ENCODE measurements at regions not wholly inside any gene's neighbourhood (a gene's known extent, or its start where the extent isn't known, plus 50 kb on each side); places are given as distances from the start of the nearest gene placed in this dataset.

- no peak for TF ChIP-seq PURB (CRISPR knock-in tag; IDR thresholded peaks at IDR 0.05; ENCODE audit: low read depth)
- TF ChIP-seq DPF2 (IDR thresholded peaks at IDR 0.05) = no peak
- no peak for TF ChIP-seq CAMTA2 (CRISPR knock-in tag; conservative IDR thresholded peaks at IDR 0.05)
- no peak for TF ChIP-seq KDM1A (IDR thresholded peaks at IDR 0.05)
Measured at GRCh38 chr14:36066636-36067035, 109.9 kb downstream of the PTCSC3 start (continued).

- Histone ChIP-seq H3K27ac (ENCODE audit: extremely low read depth, low read depth, low read length) (no peak overlapping the region), H3K4me1 (replicated peaks in 1 of 2; ENCODE audit: control insufficient read depth in 2 of 2, insufficient read depth in 2 of 2, low read length in 2 of 2) (no peaks in the 10 kb centered on the region), H4K20me1 (replicated peaks; ENCODE audit: control insufficient read depth, insufficient read depth, low read length) (no peaks in the 10 kb centered on the region; the same call in 1 of the 2 replicates), H3K36me3 (ENCODE audit: control insufficient read depth, insufficient read depth, low read length) (no peaks in the 10 kb centered on the region), H3K4me2 (ENCODE audit: insufficient read depth, low read length) (no peak overlapping the region), H3K9me3 (replicated peaks; ENCODE audit: control insufficient read depth, insufficient read depth, low read depth, low read length) (no peaks in the 10 kb centered on the region), H2AFZ (ENCODE audit: low read depth, low read length) (no peak overlapping the region), H3K9me1 (ENCODE audit: control insufficient read depth, insufficient read depth, low read length) (no peaks in the 10 kb centered on the region), H3K4me3 (no peak overlapping the region), H3K79me2 (ENCODE audit: control insufficient read depth, insufficient read depth, low read length) (no peaks in the 10 kb centered on the region), H3K9ac (ENCODE audit: insufficient read depth in 1 of 2, low read depth in 2 of 2, low read length in 2 of 2) (no peak overlapping the region), H3K27me3 (ENCODE audit: control insufficient read depth in 2 of 2, insufficient read depth in 2 of 2, low read length in 2 of 2) (no peaks in the 10 kb centered on the region)
- CTCF ChIA-PET (ENCODE audit: low intra/inter-chr PET ratio) = no interaction called here
- 0% methylated on average over 3 of the region's 3 CpGs for WGBS (ENCODE audit: insufficient coverage, low coverage, missing lambda C conversion rate)
- intact Hi-C loops (cut with micrococcal nuclease) = loop anchor here (5.0 kb wide), 1 partner anchor 306 kb away; no protein-coding TSS in a partner anchor
- TF ChIP-seq ADNP (tag; IDR thresholded peaks at IDR 0.05) (no peak), ZEB2 (IDR thresholded peaks at IDR 0.05) (no peak), STAT6 (CRISPR knock-in tag; IDR thresholded peaks at IDR 0.05) (no peak), TAF9B (IDR thresholded peaks at IDR 0.05; ENCODE audit: partially characterized antibody) (no peak), GATAD2B (IDR thresholded peaks at IDR 0.05; ENCODE audit: borderline replicate concordance) (no peak), ATF2 (CRISPR knock-in tag; IDR thresholded peaks at IDR 0.05) (no peak), SOX6 (IDR thresholded peaks at IDR 0.05) (no peak), BCOR (IDR thresholded peaks at IDR 0.05) (no peak), NFIX (CRISPR knock-in tag; IDR thresholded peaks at IDR 0.05; ENCODE audit: low read depth) (no peak), ZNF444 (CRISPR knock-in tag; IDR thresholded peaks at IDR 0.05) (no peak), IRF9 (tag; IDR thresholded peaks at IDR 0.05) (no peak), SMARCC2 (IDR thresholded peaks at IDR 0.05; ENCODE audit: low read depth) (no peak), ZFP36 (IDR thresholded peaks at IDR 0.05; ENCODE audit: low read depth, low read length, partially characterized antibody) (no peak)
- FAIRE-seq = no peak
- no TSS peak for BruUV-seq (replicated peaks)
- no peak for DNase-seq (ENCODE audit: extremely low read depth in 1 of 4, low spot score in 3 of 4)
- no peak for ATAC-seq
- POLR2A ChIA-PET = interaction anchor here (1.0 kb wide), 1 partner anchor 447 kb away, joined by 3 read pairs; no protein-coding TSS in a partner anchor
- in situ Hi-C loops (cut with MboI) = no loop called here
Measured at GRCh38 chr14:36065831-36066230, 110.7 kb downstream of the PTCSC3 start.

All from K562 (cell line).